ENCODE measurements at regions not wholly inside any gene's neighbourhood (a gene's known extent, or its start where the extent isn't known, plus 50 kb on each side); places are given as distances from the start of the nearest gene placed in this dataset.

DNA sequence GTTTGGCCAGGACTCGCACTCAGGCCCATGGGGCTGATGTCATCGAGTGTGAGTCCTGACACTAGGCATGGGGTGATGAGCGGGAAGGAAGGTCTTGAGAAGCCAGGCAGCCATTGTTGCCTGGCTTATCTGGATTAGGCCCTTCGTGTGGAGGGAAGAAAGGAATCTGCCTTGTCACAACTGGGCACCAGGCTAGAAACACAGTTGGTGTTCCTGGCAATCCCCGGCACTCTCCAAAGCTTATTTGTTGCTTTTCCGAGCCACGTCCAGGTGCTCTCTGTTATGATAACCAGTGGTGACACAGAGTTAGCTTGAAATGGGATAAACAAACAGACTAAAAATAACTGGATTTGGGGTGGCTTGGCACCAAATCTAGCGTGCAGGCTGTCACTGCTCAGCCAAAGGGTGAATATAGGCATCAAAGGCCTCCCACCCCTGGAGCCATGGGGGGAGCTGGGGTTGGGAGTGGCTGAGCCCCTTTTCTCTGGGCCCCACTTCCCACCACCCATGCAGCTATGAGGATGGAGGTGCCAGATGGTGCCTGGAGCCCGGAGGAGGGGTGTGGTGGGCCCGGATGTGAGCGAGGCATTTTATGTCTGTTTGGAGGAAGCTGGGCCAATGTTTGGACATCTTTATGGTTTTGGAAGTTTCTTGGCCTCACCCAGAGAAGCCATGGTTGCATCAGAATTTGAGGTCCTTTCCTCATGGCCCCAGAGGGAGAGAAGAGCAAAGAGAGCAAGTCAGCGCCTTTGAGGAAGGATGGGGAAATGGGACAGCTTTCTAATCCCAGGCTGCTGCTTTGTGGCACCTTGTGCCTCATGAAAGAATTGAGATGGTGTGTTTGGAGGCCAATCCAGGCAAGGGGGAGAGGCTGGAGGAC is 98.0 kb upstream of the PITX1 start:
- Histone ChIP-seq H3K9me3 (ENCODE audit: low read depth, low read length, poor library complexity, severe bottlenecking) (no peaks in the 10 kb centered on the region), H3K4me1 (ENCODE audit: insufficient read depth, low read length, poor library complexity, severe bottlenecking) (no peaks in the 10 kb centered on the region), H3K27ac (ENCODE audit: low read depth, low read length, poor library complexity, severe bottlenecking) (no peak overlapping the region), H3K36me3 (ENCODE audit: insufficient read depth, low read length, poor library complexity, severe bottlenecking) (no peaks in the 10 kb centered on the region), H3K4me3 (ENCODE audit: low read depth, low read length, poor library complexity, severe bottlenecking) (no peak overlapping the region), H3K27me3 (replicated peaks; ENCODE audit: insufficient read depth, low read depth, low read length, poor library complexity) (no peaks in the 10 kb centered on the region)
- DNase-seq (ENCODE audit: low spot score): no peak
- POLR2A ChIA-PET (ENCODE audit: low non-redundant PET): no interaction called here
- TF ChIP-seq, protein P1, sequence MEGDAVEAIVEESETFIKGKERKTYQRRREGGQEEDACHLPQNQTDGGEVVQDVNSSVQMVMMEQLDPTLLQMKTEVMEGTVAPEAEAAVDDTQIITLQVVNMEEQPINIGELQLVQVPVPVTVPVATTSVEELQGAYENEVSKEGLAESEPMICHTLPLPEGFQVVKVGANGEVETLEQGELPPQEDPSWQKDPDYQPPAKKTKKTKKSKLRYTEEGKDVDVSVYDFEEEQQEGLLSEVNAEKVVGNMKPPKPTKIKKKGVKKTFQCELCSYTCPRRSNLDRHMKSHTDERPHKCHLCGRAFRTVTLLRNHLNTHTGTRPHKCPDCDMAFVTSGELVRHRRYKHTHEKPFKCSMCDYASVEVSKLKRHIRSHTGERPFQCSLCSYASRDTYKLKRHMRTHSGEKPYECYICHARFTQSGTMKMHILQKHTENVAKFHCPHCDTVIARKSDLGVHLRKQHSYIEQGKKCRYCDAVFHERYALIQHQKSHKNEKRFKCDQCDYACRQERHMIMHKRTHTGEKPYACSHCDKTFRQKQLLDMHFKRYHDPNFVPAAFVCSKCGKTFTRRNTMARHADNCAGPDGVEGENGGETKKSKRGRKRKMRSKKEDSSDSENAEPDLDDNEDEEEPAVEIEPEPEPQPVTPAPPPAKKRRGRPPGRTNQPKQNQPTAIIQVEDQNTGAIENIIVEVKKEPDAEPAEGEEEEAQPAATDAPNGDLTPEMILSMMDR (conservative IDR thresholded peaks at IDR 0.05; ENCODE audit: low read depth, low read length): no peak
- no peak for TF ChIP-seq EZH2 (IDR thresholded peaks at IDR 0.05; ENCODE audit: borderline replicate concordance, low read depth, low read length, poor library complexity, severe bottlenecking)
- intact Hi-C loops (cut with micrococcal nuclease; ENCODE audit: unreplicated experiment): no loop called here
- BruUV-seq (replicated peaks): no TSS peak
- CTCF ChIA-PET: no interaction called here

DNA sequence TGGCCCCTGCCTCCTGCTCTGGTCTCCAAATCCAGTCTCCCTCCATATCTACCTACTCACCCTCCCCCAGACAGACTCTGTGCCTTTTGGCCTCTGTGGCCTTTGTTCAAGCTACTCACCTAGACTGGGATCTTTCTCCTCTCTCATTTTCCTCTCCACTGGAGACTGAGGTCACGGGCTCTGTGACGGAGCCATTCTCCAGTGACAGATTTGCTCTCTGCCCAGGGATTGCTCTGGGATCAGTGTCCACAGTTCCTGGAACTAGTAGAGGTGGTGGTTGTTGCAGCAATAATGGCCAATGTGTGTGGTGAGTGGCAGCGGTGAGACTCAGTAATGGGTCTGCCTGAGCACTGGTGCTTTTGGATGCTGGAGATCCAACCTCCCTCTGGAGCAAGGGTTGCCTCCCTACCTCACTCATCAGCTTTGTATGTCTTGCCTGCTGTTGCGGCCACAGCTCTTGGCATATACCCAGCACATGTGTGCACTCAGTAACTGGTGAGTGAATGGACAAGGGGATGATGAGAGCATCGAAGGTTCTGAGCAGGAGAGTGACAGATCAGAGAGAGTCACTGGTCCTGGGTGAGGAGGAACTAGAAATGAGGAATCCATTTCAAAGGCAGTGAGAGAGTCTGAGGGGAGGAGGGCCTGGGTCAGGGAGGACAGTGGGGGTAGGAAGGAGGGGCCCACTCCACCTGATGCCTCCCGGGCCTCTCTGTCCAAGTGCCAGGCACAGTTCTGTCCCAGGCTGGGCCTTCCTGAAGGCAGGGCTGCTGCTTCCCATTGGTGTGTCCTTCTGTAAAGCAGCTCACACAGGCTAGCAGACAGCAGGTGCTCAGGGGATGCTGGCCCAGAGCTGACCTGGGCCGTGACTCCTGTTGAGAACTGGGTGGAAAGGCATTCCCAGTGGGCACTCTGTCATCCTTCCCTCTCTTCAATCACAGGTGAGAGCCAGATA is 96.5 kb upstream of the PITX1 start:
- Histone ChIP-seq H3K4me3 (ENCODE audit: low read depth, low read length, poor library complexity, severe bottlenecking) (no peak overlapping the region), H3K27ac (ENCODE audit: low read depth, low read length, poor library complexity, severe bottlenecking) (no peak overlapping the region), H3K9me3 (ENCODE audit: low read depth, low read length, poor library complexity, severe bottlenecking) (no peaks in the 10 kb centered on the region), H3K36me3 (ENCODE audit: insufficient read depth, low read length, poor library complexity, severe bottlenecking) (no peaks in the 10 kb centered on the region), H3K27me3 (replicated peaks; ENCODE audit: insufficient read depth, low read depth, low read length, poor library complexity) (no peaks in the 10 kb centered on the region), H3K4me1 (ENCODE audit: insufficient read depth, low read length, poor library complexity, severe bottlenecking) (no peaks in the 10 kb centered on the region)
- intact Hi-C loops (cut with micrococcal nuclease; ENCODE audit: unreplicated experiment): no loop called here
- DNase-seq (ENCODE audit: low spot score): no peak
- POLR2A ChIA-PET (ENCODE audit: low non-redundant PET): no interaction called here
- no TSS peak for BruUV-seq (replicated peaks)
- TF ChIP-seq EZH2 (IDR thresholded peaks at IDR 0.05; ENCODE audit: borderline replicate concordance, low read depth, low read length, poor library complexity, severe bottlenecking): no peak
- TF ChIP-seq, protein P1 (conservative IDR thresholded peaks at IDR 0.05; ENCODE audit: low read depth, low read length): no peak
- CTCF ChIA-PET: no interaction called here

DNA sequence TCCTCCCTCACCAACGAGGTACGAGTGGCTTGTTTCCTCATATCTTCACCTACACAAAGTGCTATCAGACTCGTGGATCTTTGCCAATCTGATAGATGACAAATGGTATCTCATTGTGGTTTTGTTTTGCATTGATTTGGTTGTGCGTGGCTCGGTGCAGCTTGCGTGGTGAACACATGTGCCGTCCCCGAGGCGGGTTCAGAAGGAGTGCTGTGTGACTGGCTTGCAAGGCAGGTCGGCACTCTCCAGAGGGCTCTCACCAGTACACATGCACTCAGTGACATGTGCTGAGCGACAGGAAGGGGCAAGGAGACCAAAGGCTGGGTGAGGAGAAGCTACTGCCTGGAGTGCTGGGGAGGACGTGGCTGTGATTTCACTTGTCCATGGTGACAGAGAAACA is 95.3 kb upstream of the PITX1 start:
- CTCF ChIA-PET: no interaction called here
- no peaks in the 10 kb centered on the region for H3K36me3 ChIP-seq (ENCODE audit: insufficient read depth, low read length, poor library complexity, severe bottlenecking)
- intact Hi-C loops (cut with micrococcal nuclease; ENCODE audit: unreplicated experiment): no loop called here
- POLR2A ChIA-PET (ENCODE audit: low non-redundant PET): no interaction called here
- DNase-seq (ENCODE audit: low spot score): no peak
- H3K4me1 ChIP-seq (ENCODE audit: insufficient read depth, low read length, poor library complexity, severe bottlenecking): no peaks in the 10 kb centered on the region
- no peak overlapping the region for H3K4me3 ChIP-seq (ENCODE audit: low read depth, low read length, poor library complexity, severe bottlenecking)
- H3K27me3 ChIP-seq (replicated peaks; ENCODE audit: insufficient read depth, low read depth, low read length, poor library complexity): no peaks in the 10 kb centered on the region
- H3K9me3 ChIP-seq (ENCODE audit: low read depth, low read length, poor library complexity, severe bottlenecking): no peaks in the 10 kb centered on the region
- BruUV-seq (replicated peaks): no TSS peak
- TF ChIP-seq, protein P1 (conservative IDR thresholded peaks at IDR 0.05; ENCODE audit: low read depth, low read length): no peak
- no peak for TF ChIP-seq EZH2 (IDR thresholded peaks at IDR 0.05; ENCODE audit: borderline replicate concordance, low read depth, low read length, poor library complexity, severe bottlenecking)
- H3K27ac ChIP-seq (ENCODE audit: low read depth, low read length, poor library complexity, severe bottlenecking): no peak overlapping the region
